Suprapubic skin (tissue), 4 donors: ENCODE measurements at regions not wholly inside any gene's neighbourhood (a gene's known extent, or its start where the extent isn't known, plus 50 kb on each side); places are given as distances from the start of the nearest gene placed in this dataset.

Experiments used
- DNase-seq, 2 donors: peaks; one replicate each; pipeline ENCODE4 v3.0.0-alpha.2; 2019; ENCODE audit warnings: low spot score in 2 of 2
- H3K27ac ChIP-seq: fragments of 200-600 bp; sonication (generic); one replicate; pipeline ENCODE4 v1.5.1; 2019
- H3K27me3 ChIP-seq: fragments of 200-600 bp; sonication (generic); one replicate; pipeline ENCODE4 v1.5.1; 2019
- H3K36me3 ChIP-seq: fragments of 200-600 bp; sonication (generic); one replicate; pipeline ENCODE4 v1.5.1; 2019
- H3K4me1 ChIP-seq: fragments of 200-600 bp; sonication (generic); one replicate; pipeline ENCODE4 v1.5.1; 2019
- H3K4me3 ChIP-seq: fragments of 200-600 bp; sonication (generic); one replicate; pipeline ENCODE4 v1.5.1; 2019; ENCODE audit warnings: mild to moderate bottlenecking
- H3K9me3 ChIP-seq: fragments of 200-600 bp; sonication (generic); one replicate; pipeline ENCODE4 v1.5.1; 2019
- CTCF ChIP-seq, 2 donors: fragments of 200-600 bp in 1 of 2; fragments of 450-650 bp in 1 of 2; sonication (generic) in 1 of 2; IDR thresholded peaks; one replicate each; pipeline ENCODE4 v1.5.1; 2016 to 2019; ENCODE audit warnings: antibody characterized with exemption in 2 of 2, mild to moderate bottlenecking in 1 of 2, moderate library complexity in 1 of 2
- EP300 ChIP-seq: sonication (generic); formaldehyde crosslinking; IDR thresholded peaks from one replicate; pipeline ENCODE4 v1.6.1; 2017; ENCODE audit warnings: antibody characterized with exemption
- POLR2A ChIP-seq, 2 donors: fragments of 450-650 bp; IDR thresholded peaks; one replicate each; pipeline ENCODE4 v1.6.1; 2017; ENCODE audit warnings: antibody characterized with exemption in 2 of 2, mild to moderate bottlenecking in 2 of 2, moderate library complexity in 2 of 2
- POLR2AphosphoS5 ChIP-seq, 3 donors: sonication (generic); formaldehyde crosslinking; IDR thresholded peaks; one replicate each; pipeline ENCODE4 v1.6.1; 2017; ENCODE audit warnings: antibody characterized with exemption in 3 of 3
- WGBS: methylation state at CpG from one replicate; pipeline ENCODE4 v1.1.5; 2018; 5-methylcytosine and 5-hydroxymethylcytosine counted together

- peak; percentile 2 to 34 for DNase-seq
- Histone ChIP-seq H3K4me3 (no peak overlapping the region), H3K27ac (no peak overlapping the region), H3K36me3 (no peaks in the 10 kb centered on the region), H3K9me3 (no peaks in the 10 kb centered on the region), H3K4me1 (peaks cover 37% of the 10 kb centered on the region), H3K27me3 (no peaks in the 10 kb centered on the region)
- TF ChIP-seq CTCF (IDR thresholded peaks at IDR 0.05) (no peak), POLR2A (IDR thresholded peaks at IDR 0.05) (no peak), EP300 (no peak), POLR2AphosphoS5 (IDR thresholded peaks at IDR 0.05) (no peak)
- 81% methylated on average over 1 of the region's 1 CpG for WGBS
Measured at GRCh38 chr15:31455499-31455898, 128.9 kb downstream of the KLF13 start.

GRCh38 chr15:31456354-31457060 lies 129.9 kb downstream of the KLF13 start:
- Histone ChIP-seq H3K27me3 (no peaks in the 10 kb centered on the region), H3K36me3 (no peaks in the 10 kb centered on the region), H3K4me1 (peaks cover 41% of the 10 kb centered on the region), H3K27ac (peak overlapping the region; percentile 71), H3K4me3 (no peak overlapping the region), H3K9me3 (no peaks in the 10 kb centered on the region)
- DNase-seq: peak; percentile 46 to 57
- TF ChIP-seq EP300 (no peak), POLR2A (IDR thresholded peaks at IDR 0.05) (no peak), CTCF (IDR thresholded peaks at IDR 0.05) (no peak), POLR2AphosphoS5 (IDR thresholded peaks at IDR 0.05) (no peak)
- 66% methylated on average over 6 of the region's 8 CpGs for WGBS

- peak overlapping the region; percentile 71 for H3K27ac ChIP-seq
- TF ChIP-seq EP300: no peak
- TF ChIP-seq POLR2AphosphoS5 (IDR thresholded peaks at IDR 0.05): no peak
- no peak for TF ChIP-seq POLR2A (IDR thresholded peaks at IDR 0.05)
- no peak for TF ChIP-seq CTCF (IDR thresholded peaks at IDR 0.05)
Measured at GRCh38 chr15:31457161-31457560, 130.5 kb downstream of the KLF13 start.

DNA sequence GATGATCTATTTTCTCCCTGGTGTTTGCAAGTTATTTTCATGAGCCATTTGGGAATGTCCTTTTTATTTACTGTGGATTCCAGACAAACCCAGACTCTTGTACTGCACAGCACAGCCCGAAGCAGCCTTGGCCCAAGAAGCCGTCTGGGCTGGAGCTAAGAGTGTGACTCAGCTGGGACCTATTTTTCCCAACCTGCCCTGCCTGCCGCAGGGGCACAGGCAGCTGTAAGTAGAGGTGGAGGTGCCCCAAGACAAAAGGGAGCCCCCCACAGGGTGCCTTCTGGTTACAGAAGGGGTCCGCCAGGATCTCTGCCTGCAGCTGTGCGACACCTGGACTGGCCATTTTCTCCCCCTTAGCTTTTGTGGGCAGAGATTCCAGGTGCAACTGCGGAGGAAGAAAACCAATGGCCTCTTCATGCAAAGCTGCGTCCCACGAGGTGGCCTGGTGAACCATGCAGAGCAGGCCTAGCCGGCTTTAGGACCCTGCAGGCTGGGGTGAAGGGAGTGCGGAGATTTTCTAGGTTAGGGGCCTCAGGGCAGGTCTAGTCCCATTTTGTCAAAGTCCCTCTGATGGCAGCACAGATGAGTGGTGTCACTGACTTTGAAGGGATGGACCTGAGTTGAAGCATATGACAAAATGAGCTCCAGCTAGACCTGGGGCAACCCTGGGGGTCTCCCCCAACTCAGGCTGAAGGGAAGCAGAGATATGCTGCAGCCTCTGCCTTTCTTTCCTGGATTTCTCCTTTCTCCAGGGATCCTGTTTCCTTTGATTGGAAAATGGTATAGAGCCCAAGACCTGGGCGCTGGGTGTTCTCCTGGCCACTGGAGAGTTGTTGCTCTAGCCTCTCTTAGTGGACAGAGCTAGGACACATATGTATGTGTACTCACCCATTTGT lies 131.2 kb downstream of the KLF13 start:
- Histone ChIP-seq H3K9me3 (no peaks in the 10 kb centered on the region), H3K27ac (peak overlapping the region; percentile 71), H3K4me3 (no peak overlapping the region), H3K36me3 (no peaks in the 10 kb centered on the region), H3K4me1 (peaks cover 41% of the 10 kb centered on the region), H3K27me3 (no peaks in the 10 kb centered on the region)
- TF ChIP-seq CTCF (IDR thresholded peaks at IDR 0.05) (no peak), POLR2AphosphoS5 (IDR thresholded peaks at IDR 0.05) (no peak), EP300 (no peak), POLR2A (IDR thresholded peaks at IDR 0.05) (no peak)
- DNase-seq: peak; percentile 39 to 75
- WGBS: 36% methylated on average over 10 of the region's 11 CpGs

More at GRCh38 chr15:31457161-31457560, 130.5 kb downstream of the KLF13 start:
- peak; percentile 68 to 75 for DNase-seq
- H3K4me1 ChIP-seq: peaks cover 41% of the 10 kb centered on the region
- H3K27me3 ChIP-seq: no peaks in the 10 kb centered on the region
- H3K4me3 ChIP-seq: no peak overlapping the region
- 30% methylated on average over 5 of the region's 5 CpGs for WGBS
- no peaks in the 10 kb centered on the region for H3K36me3 ChIP-seq
- H3K9me3 ChIP-seq: no peaks in the 10 kb centered on the region
